HG03469 (cell line): ENCODE measurements at regions not wholly inside any gene's neighbourhood (a gene's known extent, or its start where the extent isn't known, plus 50 kb on each side); places are given as distances from the start of the nearest gene placed in this dataset.

Experiments
- ATAC-seq: cut with Tn5 transposase; IDR thresholded peaks from one replicate; pipeline ENCODE4 v1.9.1; 2021; ENCODE audit warnings: mild to moderate bottlenecking, moderate library complexity, moderate number of reproducible peaks; ENCODE audit not compliant: unreplicated experiment

GRCh38 chr7:11290863-11291262 is 317.2 kb downstream of the PHF14 start:
- ATAC-seq: no peak

GRCh38 chr7:11294218-11294617 is 320.5 kb downstream of the PHF14 start:
- ATAC-seq: no peak

GRCh38 chr7:11294965-11295364 is 321.3 kb downstream of the PHF14 start:
- ATAC-seq: no peak

GRCh38 chr7:11297126-11297625 is 323.5 kb downstream of the PHF14 start:
- no peak for ATAC-seq

- ATAC-seq: no peak
Observed at GRCh38 chr7:11297764-11298163, 324.1 kb downstream of the PHF14 start.

- no peak for ATAC-seq
Observed at GRCh38 chr7:11298220-11298619, 324.5 kb downstream of the PHF14 start.

- ATAC-seq: no peak
Observed at GRCh38 chr7:11300241-11300640, 326.6 kb downstream of the PHF14 start.

GRCh38 chr7:11302121-11302520 is 328.4 kb downstream of the PHF14 start:
- ATAC-seq: no peak

GRCh38 chr7:11313801-11314200 is 340.1 kb downstream of the PHF14 start:
- no peak for ATAC-seq

GRCh38 chr7:11315666-11316258 is 342.1 kb downstream of the PHF14 start:
- ATAC-seq: peak; percentile 60

- ATAC-seq: peak; percentile 32
Observed at GRCh38 chr7:11317766-11318165, 344.1 kb downstream of the PHF14 start.

- no peak for ATAC-seq
Observed at GRCh38 chr7:11319491-11320274, 346.0 kb downstream of the PHF14 start.
